Caco-2 (cell line): ENCODE measurements at regions not wholly inside any gene's neighbourhood (a gene's known extent, or its start where the extent isn't known, plus 50 kb on each side); places are given as distances from the start of the nearest gene placed in this dataset.
"Not testable (repeated sequence)": the region's sequence is repeated elsewhere in the genome, so short reads cannot be mapped to it uniquely, and the experiment has no call there.

Experiments used
- BruUV-seq: library from RNA; stranded (reverse); fragments of 400-500 nt; replicated peaks from 2 replicates; lab custom pipeline; 2021; lab: Mats Ljungman, UMichigan
- CTCF ChIA-PET: fragments of 300-600 bp; sonication (Branson Sonifier 250); formaldehyde crosslinking; loops from one replicate; lab custom pipeline; 2022; ENCODE audit warnings: antibody characterized with exemption; lab: Charles Lee
- POLR2A ChIA-PET: fragments of 300-600 bp; sonication (Branson Sonifier 250); formaldehyde crosslinking; loops from one replicate; lab custom pipeline; 2022; ENCODE audit warnings: antibody characterized with exemption; lab: Charles Lee
- DNase-seq, 2 experiments: peaks; one replicate each; pipeline versions ENCODE4 v3.0.0 to v3.0.0-alpha.2; 2020 to 2022
- H3K27me3 ChIP-seq: replicated peaks from 2 replicates; pipeline ENCODE4 v1.6.0; 2011; ENCODE audit warnings: low read length; ENCODE audit not compliant: control insufficient read depth, insufficient read depth
- H3K36me3 ChIP-seq: 2 replicates; pipeline ENCODE4 v1.5.1; 2011; ENCODE audit warnings: low read length; ENCODE audit not compliant: control insufficient read depth, insufficient read depth
- H3K4me1 ChIP-seq: fragments of 250-450 bp; sonication (Bioruptor Pico); 2 replicates; pipeline ENCODE4 v1.5.1; 2020; ENCODE audit warnings: mild to moderate bottlenecking
- H3K4me3 ChIP-seq: 2 replicates; pipeline ENCODE4 v1.5.1; 2011; ENCODE audit warnings: low read depth, mild to moderate bottlenecking, control low read depth, low read length
- H3K9me3 ChIP-seq: fragments of 250-450 bp; sonication (Bioruptor Pico); 2 replicates; pipeline ENCODE4 v1.5.1; 2020; ENCODE audit warnings: mild to moderate bottlenecking, moderate library complexity
- H3K27ac Mint-ChIP-seq: one replicate; pipeline ENCODE4 v1.8.0; 2022; ENCODE audit warnings: mixed read lengths; ENCODE audit not compliant: unreplicated experiment
- H3K27me3 Mint-ChIP-seq: one replicate; pipeline ENCODE4 v1.8.0; 2022; ENCODE audit warnings: mixed read lengths; ENCODE audit not compliant: insufficient read depth, unreplicated experiment
- H3K36me3 Mint-ChIP-seq: one replicate; pipeline ENCODE4 v1.8.0; 2022; ENCODE audit warnings: mild to moderate bottlenecking, mixed read lengths; ENCODE audit not compliant: insufficient read depth, unreplicated experiment
- H3K4me1 Mint-ChIP-seq: one replicate; pipeline ENCODE4 v1.8.0; 2022; ENCODE audit warnings: low read depth, mixed read lengths; ENCODE audit not compliant: unreplicated experiment
- H3K4me3 Mint-ChIP-seq: one replicate; pipeline ENCODE4 v1.8.0; 2022; ENCODE audit warnings: mild to moderate bottlenecking, moderate library complexity, mixed read lengths; ENCODE audit not compliant: unreplicated experiment
- H3K9me3 Mint-ChIP-seq: one replicate; pipeline ENCODE4 v1.8.0; 2022; ENCODE audit warnings: mixed read lengths; ENCODE audit not compliant: unreplicated experiment
- intact Hi-C: fragments of 100-400 bp; cut with micrococcal nuclease; formaldehyde crosslinking; loops from one replicate; pipeline ENCODE4 v1.10.0; 2022; ENCODE audit not compliant: unreplicated experiment

GRCh38 chr9:39649029-39649428 lies 293.6 kb downstream of the SPATA31A1 start:
- intact Hi-C loops, H3K4me3 ChIP-seq, DNase-seq, H3K9me3 Mint-ChIP-seq, H3K27me3 Mint-ChIP-seq, CTCF ChIA-PET, H3K36me3 ChIP-seq, H3K4me1 Mint-ChIP-seq, H3K27ac Mint-ChIP-seq, H3K36me3 Mint-ChIP-seq, H3K27me3 ChIP-seq, POLR2A ChIA-PET, BruUV-seq, H3K9me3 ChIP-seq, H3K4me3 Mint-ChIP-seq, H3K4me1 ChIP-seq: not testable (repeated sequence)

GRCh38 chr9:39656960-39657603 lies 301.6 kb downstream of the SPATA31A1 start:
- DNase-seq, result not testable (repeated sequence)

GRCh38 chr9:39663020-39663419 lies 307.6 kb downstream of the SPATA31A1 start:
- CTCF ChIA-PET, H3K9me3 Mint-ChIP-seq, H3K4me3 ChIP-seq, BruUV-seq, H3K4me1 Mint-ChIP-seq, H3K9me3 ChIP-seq, H3K4me1 ChIP-seq, H3K27me3 ChIP-seq, DNase-seq, H3K4me3 Mint-ChIP-seq, POLR2A ChIA-PET, H3K36me3 ChIP-seq, H3K36me3 Mint-ChIP-seq, intact Hi-C loops, H3K27ac Mint-ChIP-seq, H3K27me3 Mint-ChIP-seq: not testable (repeated sequence)

More at GRCh38 chr9:39656960-39657603, 301.6 kb downstream of the SPATA31A1 start:
- H3K4me3 ChIP-seq, POLR2A ChIA-PET, CTCF ChIA-PET, H3K27me3 ChIP-seq, H3K36me3 Mint-ChIP-seq, H3K9me3 ChIP-seq, H3K4me1 Mint-ChIP-seq, H3K9me3 Mint-ChIP-seq, H3K4me3 Mint-ChIP-seq, H3K4me1 ChIP-seq, BruUV-seq, H3K36me3 ChIP-seq, H3K27ac Mint-ChIP-seq, H3K27me3 Mint-ChIP-seq, intact Hi-C loops: not testable (repeated sequence)

- H3K27me3 ChIP-seq, H3K4me1 Mint-ChIP-seq, intact Hi-C loops, H3K36me3 Mint-ChIP-seq, H3K4me3 Mint-ChIP-seq, H3K9me3 ChIP-seq, H3K36me3 ChIP-seq, CTCF ChIA-PET, H3K4me1 ChIP-seq, POLR2A ChIA-PET, H3K27me3 Mint-ChIP-seq, DNase-seq, BruUV-seq, H3K4me3 ChIP-seq, H3K9me3 Mint-ChIP-seq, H3K27ac Mint-ChIP-seq: not testable (repeated sequence)
Measured at GRCh38 chr9:39663713-39664112, 308.2 kb downstream of the SPATA31A1 start.

GRCh38 chr9:39665020-39665419 lies 309.6 kb downstream of the SPATA31A1 start:
- BruUV-seq, POLR2A ChIA-PET, H3K4me1 Mint-ChIP-seq: not testable (repeated sequence)

GRCh38 chr9:39674437-39675210 lies 319.2 kb downstream of the SPATA31A1 start:
- H3K4me3 ChIP-seq, H3K27me3 ChIP-seq, H3K4me1 Mint-ChIP-seq, POLR2A ChIA-PET, H3K4me3 Mint-ChIP-seq, BruUV-seq, H3K36me3 Mint-ChIP-seq, H3K9me3 Mint-ChIP-seq, H3K36me3 ChIP-seq, H3K9me3 ChIP-seq, intact Hi-C loops, CTCF ChIA-PET, H3K27ac Mint-ChIP-seq, H3K4me1 ChIP-seq, DNase-seq, H3K27me3 Mint-ChIP-seq: not testable (repeated sequence)

More at GRCh38 chr9:39665020-39665419, 309.6 kb downstream of the SPATA31A1 start:
- H3K27me3 Mint-ChIP-seq, H3K4me3 ChIP-seq, H3K36me3 ChIP-seq, H3K9me3 Mint-ChIP-seq, H3K4me1 ChIP-seq, H3K27ac Mint-ChIP-seq, H3K27me3 ChIP-seq, H3K4me3 Mint-ChIP-seq, CTCF ChIA-PET, H3K36me3 Mint-ChIP-seq, intact Hi-C loops, H3K9me3 ChIP-seq, DNase-seq: not testable (repeated sequence)

GRCh38 chr9:39675211-39675553 lies 319.7 kb downstream of the SPATA31A1 start:
- BruUV-seq, H3K9me3 ChIP-seq, H3K36me3 ChIP-seq, H3K4me3 ChIP-seq, H3K27me3 Mint-ChIP-seq, H3K4me3 Mint-ChIP-seq, DNase-seq, POLR2A ChIA-PET, H3K27ac Mint-ChIP-seq, H3K9me3 Mint-ChIP-seq, H3K4me1 Mint-ChIP-seq, intact Hi-C loops, H3K36me3 Mint-ChIP-seq, CTCF ChIA-PET, H3K27me3 ChIP-seq, H3K4me1 ChIP-seq: not testable (repeated sequence)
